A673 (cell line): ENCODE measurements at regions not wholly inside any gene's neighbourhood (a gene's known extent, or its start where the extent isn't known, plus 50 kb on each side); places are given as distances from the start of the nearest gene placed in this dataset.

Experiments used
- BruUV-seq: library from RNA; stranded (reverse); fragments of 400-500 nt; replicated peaks from 2 replicates; lab custom pipeline; 2021; lab: Mats Ljungman, UMichigan
- CTCF ChIA-PET: fragments of 300-600 bp; sonication (Branson Sonifier 250); formaldehyde crosslinking; loops from one replicate; lab custom pipeline; 2022; ENCODE audit warnings: antibody characterized with exemption; lab: Charles Lee
- POLR2A ChIA-PET: fragments of 300-600 bp; sonication (Branson Sonifier 250); formaldehyde crosslinking; loops from one replicate; lab custom pipeline; 2022; ENCODE audit warnings: antibody characterized with exemption; ENCODE audit not compliant: low non-redundant PET; lab: Charles Lee
- DNase-seq: peaks from one replicate; pipeline ENCODE4 v3.0.0-alpha.2; 2015; ENCODE audit warnings: low spot score
- H3K27ac ChIP-seq: fragments of 200-600 bp; sonication (generic); 2 replicates; pipeline ENCODE4 v1.5.1; 2016; ENCODE audit warnings: mixed run types, low read depth, mild to moderate bottlenecking, mixed read lengths, antibody characterized with exemption, low read length; ENCODE audit not compliant: poor library complexity, severe bottlenecking
- H3K27me3 ChIP-seq: fragments of 200-600 bp; sonication (generic); replicated peaks from 2 replicates; pipeline ENCODE4 v1.6.1; 2017; ENCODE audit warnings: mixed run types, low read depth, mild to moderate bottlenecking, mixed read lengths, antibody characterized with exemption, low read length; ENCODE audit not compliant: insufficient read depth, poor library complexity
- H3K36me3 ChIP-seq: fragments of 200-600 bp; sonication (generic); 2 replicates; pipeline ENCODE4 v1.6.1; 2016; ENCODE audit warnings: mixed run types, mild to moderate bottlenecking, mixed read lengths, antibody characterized with exemption, low read length; ENCODE audit not compliant: insufficient read depth, poor library complexity, severe bottlenecking
- H3K4me1 ChIP-seq: fragments of 200-600 bp; sonication (generic); 2 replicates; pipeline ENCODE4 v1.6.1; 2017; ENCODE audit warnings: mixed run types, mild to moderate bottlenecking, mixed read lengths, antibody characterized with exemption, low read length; ENCODE audit not compliant: insufficient read depth, poor library complexity, severe bottlenecking
- H3K4me3 ChIP-seq: fragments of 200-600 bp; sonication (generic); 2 replicates; pipeline ENCODE4 v1.5.1; 2016; ENCODE audit warnings: low read depth, mixed run types, mild to moderate bottlenecking, mixed read lengths, low read length; ENCODE audit not compliant: poor library complexity, severe bottlenecking
- H3K9me3 ChIP-seq: fragments of 200-600 bp; sonication (generic); 2 replicates; pipeline ENCODE4 v1.6.1; 2016; ENCODE audit warnings: mixed run types, low read depth, mild to moderate bottlenecking, mixed read lengths, antibody characterized with exemption, low read length; ENCODE audit not compliant: poor library complexity, severe bottlenecking
- CTCF ChIP-seq: fragments of 300-800, 200-600 bp; sonication (generic); conservative IDR thresholded peaks from 2 replicates; pipeline ENCODE4 v1.5.1; 2017; ENCODE audit warnings: low read depth, mild to moderate bottlenecking, antibody characterized with exemption, low read length, moderate library complexity, mixed read lengths
- EZH2 ChIP-seq: fragments of 200-600 bp; sonication (generic); IDR thresholded peaks from 2 replicates; pipeline ENCODE4 v1.6.1; 2017; ENCODE audit warnings: borderline replicate concordance, low read depth, mild to moderate bottlenecking, mixed read lengths, antibody characterized with exemption, low read length; ENCODE audit not compliant: poor library complexity, severe bottlenecking
- intact Hi-C: fragments of 100-400 bp; cut with micrococcal nuclease; formaldehyde crosslinking; loops from one replicate; pipeline ENCODE4 v1.10.0; 2022; ENCODE audit not compliant: unreplicated experiment

- CTCF ChIA-PET = no interaction called here
- intact Hi-C loops = no loop called here
- Histone ChIP-seq H3K36me3 (no peaks in the 10 kb centered on the region), H3K27ac (no peak overlapping the region), H3K4me3 (no peak overlapping the region), H3K27me3 (no peaks in the 10 kb centered on the region), H3K4me1 (peaks cover 21% of the 10 kb centered on the region), H3K9me3 (no peaks in the 10 kb centered on the region)
- no peak for DNase-seq
- TF ChIP-seq CTCF (no peak), EZH2 (no peak)
- no TSS peak for BruUV-seq
- POLR2A ChIA-PET = no interaction called here
These were observed 147.4 kb upstream of the AGR3 start for GRCh38 chr7:17029150-17029549.

- POLR2A ChIA-PET = no interaction called here
- no peaks in the 10 kb centered on the region for H3K36me3 ChIP-seq
- H3K27ac ChIP-seq = no peak overlapping the region
- H3K27me3 ChIP-seq = no peaks in the 10 kb centered on the region
- CTCF ChIA-PET = interaction anchor here (0.6 kb wide), 1 partner anchor 1289 kb away, joined by 3 read pairs; no protein-coding TSS in a partner anchor
- H3K4me3 ChIP-seq = no peak overlapping the region
- intact Hi-C loops = no loop called here
- H3K4me1 ChIP-seq = peaks cover 21% of the 10 kb centered on the region
- DNase-seq = no peak
- BruUV-seq = no TSS peak
- TF ChIP-seq CTCF (no peak), EZH2 (no peak)
- H3K9me3 ChIP-seq = no peaks in the 10 kb centered on the region
These were observed 148.8 kb upstream of the AGR3 start for GRCh38 chr7:17030559-17030958.

- Histone ChIP-seq H3K4me3 (no peak overlapping the region), H3K4me1 (peaks cover 27% of the 10 kb centered on the region), H3K9me3 (no peaks in the 10 kb centered on the region), H3K36me3 (no peaks in the 10 kb centered on the region), H3K27ac (no peak overlapping the region), H3K27me3 (no peaks in the 10 kb centered on the region)
- intact Hi-C loops = no loop called here
- no peak for TF ChIP-seq EZH2
- no peak for TF ChIP-seq CTCF
- CTCF ChIA-PET = no interaction called here
- POLR2A ChIA-PET = no interaction called here
- DNase-seq = no peak
- no TSS peak for BruUV-seq
These were observed 150.2 kb upstream of the AGR3 start for GRCh38 chr7:17031906-17032551.
